Caco-2 (cell line): ENCODE measurements at regions not wholly inside any gene's neighbourhood (a gene's known extent, or its start where the extent isn't known, plus 50 kb on each side); places are given as distances from the start of the nearest gene placed in this dataset.

Source experiments
- BruUV-seq: library from RNA; stranded (reverse); fragments of 400-500 nt; replicated peaks from 2 replicates; lab custom pipeline; 2021; lab: Mats Ljungman, UMichigan
- CTCF ChIA-PET: fragments of 300-600 bp; sonication (Branson Sonifier 250); formaldehyde crosslinking; loops from one replicate; lab custom pipeline; 2022; ENCODE audit warnings: antibody characterized with exemption; lab: Charles Lee
- POLR2A ChIA-PET: fragments of 300-600 bp; sonication (Branson Sonifier 250); formaldehyde crosslinking; loops from one replicate; lab custom pipeline; 2022; ENCODE audit warnings: antibody characterized with exemption; lab: Charles Lee
- DNase-seq, 2 experiments: peaks; one replicate each; pipeline versions ENCODE4 v3.0.0 to v3.0.0-alpha.2; 2020 to 2022
- H3K27me3 ChIP-seq: replicated peaks from 2 replicates; pipeline ENCODE4 v1.6.0; 2011; ENCODE audit warnings: low read length; ENCODE audit not compliant: control insufficient read depth, insufficient read depth
- H3K36me3 ChIP-seq: 2 replicates; pipeline ENCODE4 v1.5.1; 2011; ENCODE audit warnings: low read length; ENCODE audit not compliant: control insufficient read depth, insufficient read depth
- H3K4me1 ChIP-seq: fragments of 250-450 bp; sonication (Bioruptor Pico); 2 replicates; pipeline ENCODE4 v1.5.1; 2020; ENCODE audit warnings: mild to moderate bottlenecking
- H3K4me3 ChIP-seq: 2 replicates; pipeline ENCODE4 v1.5.1; 2011; ENCODE audit warnings: low read depth, mild to moderate bottlenecking, control low read depth, low read length
- H3K9me3 ChIP-seq: fragments of 250-450 bp; sonication (Bioruptor Pico); 2 replicates; pipeline ENCODE4 v1.5.1; 2020; ENCODE audit warnings: mild to moderate bottlenecking, moderate library complexity
- H3K27ac Mint-ChIP-seq: one replicate; pipeline ENCODE4 v1.8.0; 2022; ENCODE audit warnings: mixed read lengths; ENCODE audit not compliant: unreplicated experiment
- H3K27me3 Mint-ChIP-seq: one replicate; pipeline ENCODE4 v1.8.0; 2022; ENCODE audit warnings: mixed read lengths; ENCODE audit not compliant: insufficient read depth, unreplicated experiment
- H3K36me3 Mint-ChIP-seq: one replicate; pipeline ENCODE4 v1.8.0; 2022; ENCODE audit warnings: mild to moderate bottlenecking, mixed read lengths; ENCODE audit not compliant: insufficient read depth, unreplicated experiment
- H3K4me1 Mint-ChIP-seq: one replicate; pipeline ENCODE4 v1.8.0; 2022; ENCODE audit warnings: low read depth, mixed read lengths; ENCODE audit not compliant: unreplicated experiment
- H3K4me3 Mint-ChIP-seq: one replicate; pipeline ENCODE4 v1.8.0; 2022; ENCODE audit warnings: mild to moderate bottlenecking, moderate library complexity, mixed read lengths; ENCODE audit not compliant: unreplicated experiment
- H3K9me3 Mint-ChIP-seq: one replicate; pipeline ENCODE4 v1.8.0; 2022; ENCODE audit warnings: mixed read lengths; ENCODE audit not compliant: unreplicated experiment
- intact Hi-C: fragments of 100-400 bp; cut with micrococcal nuclease; formaldehyde crosslinking; loops from one replicate; pipeline ENCODE4 v1.10.0; 2022; ENCODE audit not compliant: unreplicated experiment
- TF ChIP-seq, protein P1 (sequence below), 2 experiments: fragments of 200-600 bp in 1 of 2; IDR thresholded peaks; 1 replicate in 1 of 2; 2 replicates in 1 of 2; pipeline versions ENCODE4 v1.5.1 to v1.8.0; 2011 to 2022; ENCODE audit warnings: antibody characterized with exemption in 1 of 2, control low read depth in 1 of 2, inconsistent platforms in 1 of 2, low read depth in 1 of 2, low read length in 1 of 2, mild to moderate bottlenecking in 1 of 2, moderate library complexity in 1 of 2; ENCODE audit not compliant: insufficient read depth in 1 of 2, severe bottlenecking in 1 of 2, unreplicated experiment in 1 of 2

DNA sequence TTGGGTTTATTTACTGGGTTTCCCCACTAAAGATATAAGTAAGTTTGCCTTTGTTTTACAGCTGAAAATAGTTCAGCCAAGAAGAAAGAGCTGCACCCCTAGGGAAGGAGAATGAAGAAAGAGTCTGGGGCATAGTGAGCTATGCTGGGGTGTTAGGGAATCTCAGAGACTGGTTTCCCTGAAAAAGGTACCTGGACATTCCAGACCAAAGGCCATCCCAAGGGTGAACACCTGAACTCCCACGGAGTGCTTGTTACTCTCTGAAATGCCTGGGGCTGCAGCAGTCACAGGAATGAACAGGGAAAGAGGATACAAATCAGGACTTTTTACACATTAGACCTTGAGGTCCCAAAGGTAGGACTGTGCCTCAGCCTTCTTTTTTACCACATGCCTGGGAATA, 337.6 kb upstream of the SLC10A2 start:
- POLR2A ChIA-PET: no interaction called here
- H3K4me1 ChIP-seq: no peaks in the 10 kb centered on the region
- Mint-ChIP-seq H3K9me3 (no peaks in the 10 kb centered on the region), H3K4me3 (no peak overlapping the region), H3K27ac (no peak overlapping the region), H3K36me3 (no peaks in the 10 kb centered on the region), H3K4me1 (no peaks in the 10 kb centered on the region), H3K27me3 (no peaks in the 10 kb centered on the region)
- intact Hi-C loops: no loop called here
- peaks cover 2% of the 10 kb centered on the region; the same call in 1 of the 2 replicates for H3K9me3 ChIP-seq
- TF ChIP-seq, protein P1, sequence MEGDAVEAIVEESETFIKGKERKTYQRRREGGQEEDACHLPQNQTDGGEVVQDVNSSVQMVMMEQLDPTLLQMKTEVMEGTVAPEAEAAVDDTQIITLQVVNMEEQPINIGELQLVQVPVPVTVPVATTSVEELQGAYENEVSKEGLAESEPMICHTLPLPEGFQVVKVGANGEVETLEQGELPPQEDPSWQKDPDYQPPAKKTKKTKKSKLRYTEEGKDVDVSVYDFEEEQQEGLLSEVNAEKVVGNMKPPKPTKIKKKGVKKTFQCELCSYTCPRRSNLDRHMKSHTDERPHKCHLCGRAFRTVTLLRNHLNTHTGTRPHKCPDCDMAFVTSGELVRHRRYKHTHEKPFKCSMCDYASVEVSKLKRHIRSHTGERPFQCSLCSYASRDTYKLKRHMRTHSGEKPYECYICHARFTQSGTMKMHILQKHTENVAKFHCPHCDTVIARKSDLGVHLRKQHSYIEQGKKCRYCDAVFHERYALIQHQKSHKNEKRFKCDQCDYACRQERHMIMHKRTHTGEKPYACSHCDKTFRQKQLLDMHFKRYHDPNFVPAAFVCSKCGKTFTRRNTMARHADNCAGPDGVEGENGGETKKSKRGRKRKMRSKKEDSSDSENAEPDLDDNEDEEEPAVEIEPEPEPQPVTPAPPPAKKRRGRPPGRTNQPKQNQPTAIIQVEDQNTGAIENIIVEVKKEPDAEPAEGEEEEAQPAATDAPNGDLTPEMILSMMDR (IDR thresholded peaks at IDR 0.05; ENCODE audit: insufficient read depth in 1 of 2, low read depth in 1 of 2, low read length in 1 of 2, severe bottlenecking in 1 of 2, unreplicated experiment in 1 of 2): no peak
- CTCF ChIA-PET: interaction anchor here (0.6 kb wide), 1 partner anchor 89 kb away, joined by 3 read pairs; no protein-coding TSS in a partner anchor
- DNase-seq: no peak
- no peaks in the 10 kb centered on the region for H3K27me3 ChIP-seq
- H3K4me3 ChIP-seq: no peak overlapping the region
- BruUV-seq: no TSS peak
- no peaks in the 10 kb centered on the region for H3K36me3 ChIP-seq

DNA sequence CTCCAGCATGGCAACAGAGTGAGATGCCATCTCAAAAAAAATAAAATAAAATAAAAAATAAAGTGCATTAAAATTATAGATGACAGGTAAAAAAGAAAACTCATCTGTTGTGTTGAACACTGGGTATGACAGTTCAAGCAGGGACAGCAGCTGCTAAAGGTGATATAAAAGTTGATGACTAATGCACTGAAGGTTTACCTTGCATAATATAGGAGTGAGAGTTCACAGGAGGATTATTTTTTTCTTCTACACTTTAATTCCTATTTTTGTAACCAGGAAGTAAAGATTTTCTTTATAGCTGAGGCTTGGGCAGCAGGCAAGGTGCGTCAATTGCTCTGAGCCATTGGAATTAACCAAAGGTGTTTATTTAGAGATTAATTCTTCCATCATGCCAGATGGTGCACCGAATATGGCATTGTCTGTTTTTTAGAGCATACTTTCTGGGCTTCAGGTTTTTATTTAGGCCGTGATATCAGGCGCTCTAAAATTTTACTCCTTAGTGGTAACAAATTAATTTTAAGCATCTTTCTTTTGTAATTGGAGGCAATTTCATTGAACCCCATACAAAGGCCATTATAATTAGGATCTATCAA, 337.0 kb upstream of the SLC10A2 start:
- Histone ChIP-seq H3K36me3 (no peaks in the 10 kb centered on the region), H3K4me3 (no peak overlapping the region), H3K4me1 (no peaks in the 10 kb centered on the region), H3K9me3 (peaks cover 2% of the 10 kb centered on the region; the same call in 1 of the 2 replicates), H3K27me3 (no peaks in the 10 kb centered on the region)
- BruUV-seq: no TSS peak
- Mint-ChIP-seq H3K27me3 (no peaks in the 10 kb centered on the region), H3K9me3 (no peaks in the 10 kb centered on the region), H3K4me3 (no peak overlapping the region), H3K4me1 (no peaks in the 10 kb centered on the region), H3K36me3 (no peaks in the 10 kb centered on the region), H3K27ac (no peak overlapping the region)
- intact Hi-C loops: no loop called here
- ChIA-PET CTCF (no interaction called here), POLR2A (no interaction called here)
- DNase-seq: no peak
- TF ChIP-seq, protein P1 (IDR thresholded peaks at IDR 0.05; ENCODE audit: insufficient read depth in 1 of 2, low read depth in 1 of 2, low read length in 1 of 2, severe bottlenecking in 1 of 2, unreplicated experiment in 1 of 2): no peak

DNA sequence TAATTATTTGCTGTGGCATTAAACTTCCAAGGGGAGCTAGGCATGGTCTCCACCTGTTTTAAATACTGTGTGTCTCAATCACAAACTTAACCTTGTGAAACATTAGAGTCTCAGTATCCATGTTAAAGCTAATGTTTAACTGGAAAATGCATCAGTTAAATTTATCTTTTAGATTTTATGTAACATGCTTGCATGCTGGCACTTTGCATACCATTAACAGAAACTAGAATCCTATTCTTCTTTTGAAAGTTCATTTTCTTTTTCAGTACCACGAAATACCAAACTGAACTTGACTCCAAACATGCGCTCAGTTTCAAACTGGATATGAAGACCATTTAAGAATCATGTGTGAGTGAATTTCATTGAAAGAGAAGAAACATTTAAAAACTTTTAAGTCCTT, 328.9 kb upstream of the SLC10A2 start:
- Histone ChIP-seq H3K27me3 (no peaks in the 10 kb centered on the region), H3K9me3 (peaks cover 2% of the 10 kb centered on the region), H3K4me1 (no peaks in the 10 kb centered on the region; the same call in 1 of the 2 replicates), H3K36me3 (no peaks in the 10 kb centered on the region), H3K4me3 (no peak overlapping the region)
- no peaks in the 10 kb centered on the region for H3K9me3 Mint-ChIP-seq
- ChIA-PET CTCF (interaction anchor here (0.6 kb wide), 1 partner anchor 26 kb away, joined by 4 read pairs; no protein-coding TSS in a partner anchor), POLR2A (no interaction called here)
- intact Hi-C loops: no loop called here
- H3K4me1 Mint-ChIP-seq: no peaks in the 10 kb centered on the region
- H3K4me3 Mint-ChIP-seq: no peak overlapping the region
- H3K27me3 Mint-ChIP-seq: no peaks in the 10 kb centered on the region
- H3K27ac Mint-ChIP-seq: no peak overlapping the region
- DNase-seq: no peak
- TF ChIP-seq, protein P1 (IDR thresholded peaks at IDR 0.05; ENCODE audit: insufficient read depth in 1 of 2, low read depth in 1 of 2, low read length in 1 of 2, severe bottlenecking in 1 of 2, unreplicated experiment in 1 of 2): no peak
- H3K36me3 Mint-ChIP-seq: no peaks in the 10 kb centered on the region
- no TSS peak for BruUV-seq
